Keratinocyte (primary cell): ENCODE measurements at regions not wholly inside any gene's neighbourhood (a gene's known extent, or its start where the extent isn't known, plus 50 kb on each side); places are given as distances from the start of the nearest gene placed in this dataset.
A peak's percentile ranks its signal among the peaks of the same experiment; 100 is the strongest.

Source experiments
- DNase-seq: peaks from one replicate; pipeline ENCODE4 v3.0.0-alpha.2; 2011; ENCODE audit warnings: low read depth, missing footprints, low spot score
- FAIRE-seq: peaks from 2 replicates; lab custom pipeline; 2011; peaks lifted over from hg19 to GRCh38; lab: Jason Lieb, UNC
- H2AFZ ChIP-seq: 2 replicates; pipeline ENCODE4 v1.6.0; 2012; ENCODE audit warnings: low read length, control low read depth, inconsistent platforms; ENCODE audit not compliant: control insufficient read depth
- H3K27ac ChIP-seq: 2 replicates; pipeline ENCODE4 v1.5.1; 2011; ENCODE audit warnings: low read length; ENCODE audit not compliant: control insufficient read depth, insufficient read depth
- H3K27me3 ChIP-seq: 3 replicates; pipeline ENCODE4 v1.6.0; 2011; ENCODE audit warnings: low read length; ENCODE audit not compliant: control insufficient read depth, insufficient read depth; ENCODE audit errors: extremely low read depth
- H3K36me3 ChIP-seq, 2 experiments: 2 replicates in 1 of 2; 3 replicates in 1 of 2; pipeline ENCODE4 v1.5.1; 2011; ENCODE audit warnings: low read length in 2 of 2, mild to moderate bottlenecking in 1 of 2; ENCODE audit not compliant: control insufficient read depth in 2 of 2, insufficient read depth in 2 of 2; ENCODE audit errors: extremely low read depth in 1 of 2
- H3K4me1 ChIP-seq: 3 replicates; pipeline ENCODE4 v1.5.1; 2011; ENCODE audit warnings: low read length; ENCODE audit not compliant: control insufficient read depth, insufficient read depth; ENCODE audit errors: extremely low read depth
- H3K4me2 ChIP-seq: 3 replicates; pipeline ENCODE4 v1.6.0; 2011; ENCODE audit warnings: low read depth, low read length; ENCODE audit not compliant: control insufficient read depth, insufficient read depth; ENCODE audit errors: extremely low read depth
- H3K4me3 ChIP-seq, 3 experiments: fragments of 200-600 bp in 1 of 3; sonication (generic) in 1 of 3; 2 replicates in 2 of 3; 3 replicates in 1 of 3; pipeline ENCODE4 v1.5.1; 2011 to 2016; ENCODE audit warnings: low read length in 3 of 3, mild to moderate bottlenecking in 3 of 3, control low read depth in 2 of 3, inconsistent platforms in 1 of 3, low read depth in 1 of 3, mixed read lengths in 1 of 3, mixed run types in 1 of 3, moderate library complexity in 1 of 3; ENCODE audit not compliant: control insufficient read depth in 2 of 3, insufficient read depth in 2 of 3; ENCODE audit errors: extremely low read depth in 1 of 3
- H3K79me2 ChIP-seq: 2 replicates; pipeline ENCODE4 v1.6.0; 2012; ENCODE audit warnings: low read length; ENCODE audit not compliant: control insufficient read depth, insufficient read depth
- H3K9ac ChIP-seq: 3 replicates; pipeline ENCODE4 v1.6.0; 2011; ENCODE audit warnings: low read length; ENCODE audit not compliant: control insufficient read depth, insufficient read depth; ENCODE audit errors: extremely low read depth
- H3K9me1 ChIP-seq: 3 replicates; pipeline ENCODE4 v1.6.0; 2011; ENCODE audit warnings: low read length; ENCODE audit not compliant: control insufficient read depth, insufficient read depth; ENCODE audit errors: extremely low read depth
- H3K9me3 ChIP-seq: 2 replicates; pipeline ENCODE4 v1.5.1; 2012; ENCODE audit warnings: low read depth, low read length; ENCODE audit not compliant: control insufficient read depth
- H4K20me1 ChIP-seq: 3 replicates; pipeline ENCODE4 v1.6.0; 2011; ENCODE audit warnings: low read length; ENCODE audit not compliant: control insufficient read depth, insufficient read depth; ENCODE audit errors: extremely low read depth
- CTCF ChIP-seq, 3 experiments: IDR thresholded peaks in 1 of 3; conservative IDR thresholded peaks in 1 of 3; optimal IDR thresholded peaks in 1 of 3; 2 replicates in 2 of 3; 3 replicates in 1 of 3; pipeline versions ENCODE3 to v1.5.1; 2011; ENCODE audit warnings: low read length in 3 of 3, mild to moderate bottlenecking in 3 of 3, moderate library complexity in 2 of 3, control low read depth in 1 of 3, inconsistent platforms in 1 of 3; ENCODE audit not compliant: insufficient read depth in 2 of 3; ENCODE audit errors: extremely low read depth in 1 of 3
- EZH2 ChIP-seq: IDR thresholded peaks from one replicate; pipeline ENCODE4 v1.6.1; 2012; ENCODE audit warnings: inconsistent platforms, mild to moderate bottlenecking, low read length, moderate library complexity
- dilution Hi-C: fragments of 300-500 bp; cut with MboI; formaldehyde crosslinking; loops from one replicate; pipeline ENCODE4 v1.7.0; 2020; ENCODE audit warnings: low sequenced_read_pairs; ENCODE audit not compliant: extremely low pct_ligation_motif_present

- Histone ChIP-seq H3K9me3 (no peaks in the 10 kb centered on the region), H3K4me3 (no peak overlapping the region), H3K9me1 (no peaks in the 10 kb centered on the region), H3K27me3 (peaks cover 7% of the 10 kb centered on the region), H3K9ac (no peak overlapping the region), H4K20me1 (no peaks in the 10 kb centered on the region), H3K4me1 (no peaks in the 10 kb centered on the region), H3K4me2 (peak overlapping the region; percentile 2), H3K36me3 (no peaks in the 10 kb centered on the region), H3K27ac (no peak overlapping the region), H2AFZ (peak overlapping the region; percentile 17), H3K79me2 (no peaks in the 10 kb centered on the region)
- TF ChIP-seq CTCF (optimal IDR thresholded peaks at IDR 0.05 in 1 of 3, IDR thresholded peaks at IDR 0.05 in 1 of 3, conservative IDR thresholded peaks at IDR 0.05 in 1 of 3; ENCODE audit: extremely low read depth in 1 of 3, insufficient read depth in 2 of 3, low read length in 3 of 3): no peak
- no peak for TF ChIP-seq EZH2
- FAIRE-seq (peak; percentile 32), DNase-seq (no peak)
- dilution Hi-C loops: no loop called here
Measured at GRCh38 chr2:40511661-40512213, 59.8 kb upstream of the SLC8A1 start.

- dilution Hi-C loops: no loop called here
- Histone ChIP-seq H3K9me3 (no peaks in the 10 kb centered on the region), H3K27ac (no peak overlapping the region), H3K4me3 (no peak overlapping the region), H3K4me2 (no peak overlapping the region), H3K27me3 (peaks cover 7% of the 10 kb centered on the region), H2AFZ (no peak overlapping the region), H3K36me3 (no peaks in the 10 kb centered on the region), H4K20me1 (no peaks in the 10 kb centered on the region), H3K9ac (no peak overlapping the region), H3K79me2 (no peaks in the 10 kb centered on the region), H3K9me1 (no peaks in the 10 kb centered on the region), H3K4me1 (no peaks in the 10 kb centered on the region)
- DNase-seq (no peak), FAIRE-seq (no peak)
- TF ChIP-seq CTCF (optimal IDR thresholded peaks at IDR 0.05 in 1 of 3, IDR thresholded peaks at IDR 0.05 in 1 of 3, conservative IDR thresholded peaks at IDR 0.05 in 1 of 3; ENCODE audit: extremely low read depth in 1 of 3, insufficient read depth in 2 of 3, low read length in 3 of 3) (no peak), EZH2 (no peak)
Measured at GRCh38 chr2:40512256-40512655, 60.4 kb upstream of the SLC8A1 start.
